LoVo (cell line): ENCODE measurements at regions not wholly inside any gene's neighbourhood (a gene's known extent, or its start where the extent isn't known, plus 50 kb on each side); places are given as distances from the start of the nearest gene placed in this dataset.

Experiments
- DNase-seq: peaks from one replicate; pipeline ENCODE4 v3.0.0-alpha.2; 2016; ENCODE audit warnings: low spot score

GRCh38 chr14:61130512-61131260 lies 149.6 kb downstream of the SLC38A6 start:
- DNase-seq: no peak

GRCh38 chr14:61129168-61129745 lies 148.2 kb downstream of the SLC38A6 start:
- DNase-seq: no peak

- no peak for DNase-seq
These were observed 147.5 kb downstream of the SLC38A6 start for GRCh38 chr14:61128382-61129167.

GRCh38 chr14:61126603-61127498 lies 145.8 kb downstream of the SLC38A6 start:
- no peak for DNase-seq

- DNase-seq: no peak
These were observed 145.0 kb downstream of the SLC38A6 start for GRCh38 chr14:61125867-61126572.

- no peak for DNase-seq
These were observed 144.2 kb downstream of the SLC38A6 start for GRCh38 chr14:61125041-61125866.

- DNase-seq: no peak
These were observed 141.8 kb downstream of the SLC38A6 start for GRCh38 chr14:61122862-61123261.

- peak; percentile 49 for DNase-seq
These were observed 140.3 kb downstream of the SLC38A6 start for GRCh38 chr14:61121355-61121787.

- DNase-seq: no peak
These were observed 139.5 kb downstream of the SLC38A6 start for GRCh38 chr14:61120576-61120975.

GRCh38 chr14:61119006-61119405 lies 138.0 kb downstream of the SLC38A6 start:
- DNase-seq: no peak

GRCh38 chr14:61116369-61116768 lies 135.3 kb downstream of the SLC38A6 start:
- DNase-seq: no peak

GRCh38 chr14:61113561-61114225 lies 132.6 kb downstream of the SLC38A6 start:
- no peak for DNase-seq

GRCh38 chr14:61112506-61112905 lies 131.5 kb downstream of the SLC38A6 start:
- no peak for DNase-seq

GRCh38 chr14:61111731-61112130 lies 130.7 kb downstream of the SLC38A6 start:
- no peak for DNase-seq

GRCh38 chr14:61111209-61111665 lies 130.2 kb downstream of the SLC38A6 start:
- no peak for DNase-seq

GRCh38 chr14:61110316-61111082 lies 129.5 kb downstream of the SLC38A6 start:
- no peak for DNase-seq

GRCh38 chr14:61109288-61109687 lies 128.2 kb downstream of the SLC38A6 start:
- DNase-seq: no peak

GRCh38 chr14:61108496-61109141 lies 127.6 kb downstream of the SLC38A6 start:
- DNase-seq: no peak
